T-helper 17 cell (primary cell): ENCODE measurements at regions not wholly inside any gene's neighbourhood (a gene's known extent, or its start where the extent isn't known, plus 50 kb on each side); places are given as distances from the start of the nearest gene placed in this dataset.
"Not testable (repeated sequence)": the region's sequence is repeated elsewhere in the genome, so short reads cannot be mapped to it uniquely, and the experiment has no call there.

Experiments used
- ATAC-seq: fragments of 150-1000 bp; cut with Tn5 transposase; 2 replicates; pipeline ENCODE4 v1.10.0; 2021; ENCODE audit warnings: mild to moderate bottlenecking, moderate library complexity
- DNase-seq, 3 donors: peaks; one replicate each; pipeline versions ENCODE4 v3.0.0 to v3.0.0-alpha.2; 2020 to 2021
- H3K9me3 ChIP-seq: one replicate; pipeline ENCODE4 v1.7.0; 2013; ENCODE audit warnings: low read length, mild to moderate bottlenecking; ENCODE audit not compliant: control insufficient read depth, poor library complexity, severe bottlenecking
- H3K27ac Mint-ChIP-seq: one replicate; pipeline ENCODE4 v1.8.0; 2022; ENCODE audit warnings: mild to moderate bottlenecking, moderate library complexity, mixed read lengths
- H3K27me3 Mint-ChIP-seq: one replicate; pipeline ENCODE4 v1.8.0; 2022; ENCODE audit warnings: mixed read lengths
- H3K36me3 Mint-ChIP-seq: one replicate; pipeline ENCODE4 v1.8.0; 2022; ENCODE audit warnings: low read depth, mixed read lengths
- H3K4me1 Mint-ChIP-seq: one replicate; pipeline ENCODE4 v1.8.0; 2022; ENCODE audit warnings: mild to moderate bottlenecking, mixed read lengths
- H3K4me3 Mint-ChIP-seq: one replicate; pipeline ENCODE4 v1.8.0; 2022; ENCODE audit warnings: mild to moderate bottlenecking, moderate library complexity, mixed read lengths

DNA sequence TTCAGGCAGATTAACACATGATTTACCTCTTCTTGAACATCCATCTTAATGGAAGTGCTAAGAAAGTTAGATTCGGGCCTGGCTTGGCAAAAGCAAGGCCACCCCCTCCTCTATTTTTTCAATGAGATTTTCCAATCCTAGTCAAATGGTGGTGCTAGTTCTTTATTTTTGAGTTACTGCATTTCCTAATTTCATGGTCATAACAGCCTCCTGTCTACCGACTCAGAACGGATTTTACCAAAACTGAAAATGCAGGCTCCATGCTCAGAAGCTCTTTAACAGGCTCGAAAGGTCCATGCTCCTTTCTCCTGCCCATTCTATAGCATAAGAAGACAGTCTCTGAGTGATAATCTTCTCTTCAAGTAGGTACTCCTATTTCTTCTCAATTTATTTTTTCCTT is 117.2 kb upstream of the ESR1 start:
- peak overlapping the region; percentile 92 for H3K27ac Mint-ChIP-seq
- no peaks in the 10 kb centered on the region for H3K36me3 Mint-ChIP-seq
- peak; percentile 62 for ATAC-seq
- DNase-seq = no peak
- peaks cover 8% of the 10 kb centered on the region for H3K4me1 Mint-ChIP-seq
- peaks cover 5% of the 10 kb centered on the region for H3K27me3 Mint-ChIP-seq
- H3K9me3 ChIP-seq = no peaks in the 10 kb centered on the region
- H3K4me3 Mint-ChIP-seq = peak overlapping the region; percentile 83

DNA sequence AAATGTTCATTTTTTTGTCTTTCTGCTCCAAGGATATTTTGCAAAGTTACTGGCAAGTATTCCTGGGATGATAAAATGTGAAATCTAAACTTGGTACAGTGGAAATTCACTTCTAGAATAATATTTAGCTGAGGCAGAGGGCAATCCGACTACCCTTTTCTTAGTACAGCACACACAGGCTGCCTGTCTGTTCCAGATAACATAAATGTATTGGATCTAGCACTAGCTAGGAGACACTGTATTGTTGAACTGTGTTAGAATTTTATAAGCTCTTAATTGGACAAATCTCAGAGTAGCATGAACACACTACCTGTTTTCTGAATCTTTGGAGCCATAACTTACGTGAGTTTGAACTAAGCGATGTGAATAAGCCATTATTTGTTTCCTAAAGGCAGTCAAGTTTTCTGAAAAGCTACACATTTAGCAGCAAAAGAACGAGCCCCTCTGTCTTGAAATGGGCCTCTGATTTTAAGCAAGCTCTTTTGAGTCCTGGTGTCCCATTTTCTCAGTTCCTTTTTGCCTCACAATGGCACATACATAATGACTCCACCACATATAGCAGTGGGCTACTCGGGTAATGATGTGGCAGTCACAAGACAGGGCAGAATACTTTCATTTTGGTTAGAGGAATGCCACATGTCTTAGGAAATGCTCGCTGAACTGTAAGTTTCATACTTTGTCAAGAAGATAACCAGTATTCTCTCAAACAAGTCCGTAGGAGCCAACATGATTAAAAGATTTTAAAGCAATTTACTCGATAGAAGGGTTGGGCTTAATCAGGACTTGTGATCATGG is 116.5 kb upstream of the ESR1 start:
- peak; percentile 78 for ATAC-seq
- peak overlapping the region; percentile 92 for H3K27ac Mint-ChIP-seq
- no peak for DNase-seq
- peaks cover 8% of the 10 kb centered on the region for H3K4me1 Mint-ChIP-seq
- H3K9me3 ChIP-seq = no peaks in the 10 kb centered on the region
- H3K4me3 Mint-ChIP-seq = peak overlapping the region; percentile 83
- no peaks in the 10 kb centered on the region for H3K36me3 Mint-ChIP-seq
- peaks cover 5% of the 10 kb centered on the region for H3K27me3 Mint-ChIP-seq

DNA sequence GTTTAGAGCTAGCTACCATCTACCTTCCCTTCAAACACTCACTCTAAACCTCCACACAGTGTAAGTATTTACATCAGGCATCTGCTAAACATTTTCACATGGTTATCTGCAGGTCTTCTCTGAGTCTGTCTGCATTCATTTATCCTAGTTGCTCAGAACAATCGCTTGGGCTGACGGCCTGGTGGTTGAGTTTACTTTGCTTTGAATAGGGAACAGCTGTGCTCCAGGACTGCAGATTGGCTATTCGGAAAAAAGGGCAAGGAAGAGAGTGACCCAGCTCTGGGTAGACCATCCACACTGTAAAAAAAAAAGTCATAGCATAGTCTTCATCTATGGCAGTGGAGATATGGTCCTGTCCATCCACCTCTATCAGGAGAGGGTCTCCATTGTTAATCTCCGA is 115.3 kb upstream of the ESR1 start:
- peaks cover 4% of the 10 kb centered on the region for H3K36me3 Mint-ChIP-seq
- ATAC-seq = no peak
- H3K27ac Mint-ChIP-seq = no peak overlapping the region
- no peaks in the 10 kb centered on the region for H3K9me3 ChIP-seq
- peaks cover 1% of the 10 kb centered on the region for H3K27me3 Mint-ChIP-seq
- no peak for DNase-seq
- peak overlapping the region; percentile 31 for H3K4me3 Mint-ChIP-seq
- H3K4me1 Mint-ChIP-seq = peaks cover 8% of the 10 kb centered on the region

DNA sequence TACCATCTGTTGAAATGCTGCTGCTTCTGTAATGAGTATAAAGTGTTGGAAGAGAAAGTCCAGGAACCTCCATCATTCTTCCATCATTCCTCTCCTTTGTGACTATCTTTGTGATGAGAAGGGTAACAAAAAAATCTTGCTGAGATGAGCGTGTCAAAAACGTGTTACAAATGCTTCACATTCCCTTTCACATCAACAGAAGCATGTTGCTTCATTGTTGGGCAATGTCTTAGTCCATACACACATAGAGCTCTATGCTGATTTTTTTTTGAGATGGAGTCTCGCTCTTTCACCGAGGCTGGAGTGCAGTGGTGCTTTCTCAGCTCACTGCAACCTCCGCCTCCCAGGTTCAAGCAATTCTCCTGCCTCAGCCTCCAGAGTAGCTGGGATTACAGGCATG is 114.1 kb upstream of the ESR1 start:
- no peak overlapping the region for H3K27ac Mint-ChIP-seq
- DNase-seq = no peak
- no peaks in the 10 kb centered on the region for H3K27me3 Mint-ChIP-seq
- peaks cover 4% of the 10 kb centered on the region for H3K36me3 Mint-ChIP-seq
- no peaks in the 10 kb centered on the region for H3K9me3 ChIP-seq
- no peak for ATAC-seq
- H3K4me1 Mint-ChIP-seq = peaks cover 8% of the 10 kb centered on the region
- H3K4me3 Mint-ChIP-seq = no peak overlapping the region

DNA sequence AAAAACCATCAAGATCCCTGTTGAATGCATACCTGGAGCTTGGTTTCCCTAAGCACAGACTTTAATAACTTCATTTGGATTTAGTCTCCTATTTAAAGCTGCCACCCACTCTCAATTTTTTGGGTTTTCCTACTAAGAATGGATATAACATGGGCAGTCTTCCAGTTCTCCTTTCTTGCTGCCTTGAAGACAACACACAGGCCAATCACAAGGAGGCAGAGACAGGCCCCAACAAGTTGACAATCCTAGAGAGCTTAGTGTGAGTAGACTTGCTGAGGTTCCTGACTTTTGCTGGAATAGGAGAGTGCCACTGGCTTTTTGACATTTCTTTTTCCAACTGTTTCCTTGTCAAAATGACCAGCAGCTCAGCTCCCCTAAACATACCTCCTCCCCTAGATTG is 112.3 kb upstream of the ESR1 start:
- DNase-seq (no peak), ATAC-seq (no peak)
- Mint-ChIP-seq H3K36me3 (peaks cover 4% of the 10 kb centered on the region), H3K27me3 (no peaks in the 10 kb centered on the region), H3K27ac (no peak overlapping the region), H3K4me3 (no peak overlapping the region), H3K4me1 (peaks cover 6% of the 10 kb centered on the region)
- H3K9me3 ChIP-seq = no peaks in the 10 kb centered on the region

DNA sequence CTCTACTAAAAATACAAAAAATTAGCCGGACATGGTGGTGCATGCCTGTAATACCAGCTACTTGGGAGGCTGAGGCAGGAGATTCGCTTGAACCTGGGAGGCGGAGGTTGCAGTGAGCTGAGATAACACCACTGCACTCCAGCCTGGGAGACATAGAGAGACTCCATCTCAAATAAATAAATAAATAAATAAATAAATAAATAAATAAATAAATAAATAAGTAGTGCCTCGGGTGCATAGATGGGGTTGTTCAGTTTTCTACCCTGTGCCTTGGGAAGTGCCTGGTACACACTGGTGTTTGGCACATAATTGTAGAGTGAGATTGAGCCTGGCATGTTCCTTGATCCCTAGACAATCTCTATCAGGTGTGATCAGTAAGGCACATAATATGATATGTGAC is 111.2 kb upstream of the ESR1 start:
- H3K36me3 Mint-ChIP-seq, H3K27me3 Mint-ChIP-seq, H3K27ac Mint-ChIP-seq, H3K4me1 Mint-ChIP-seq, ATAC-seq, DNase-seq, H3K4me3 Mint-ChIP-seq, H3K9me3 ChIP-seq: not testable (repeated sequence)

DNA sequence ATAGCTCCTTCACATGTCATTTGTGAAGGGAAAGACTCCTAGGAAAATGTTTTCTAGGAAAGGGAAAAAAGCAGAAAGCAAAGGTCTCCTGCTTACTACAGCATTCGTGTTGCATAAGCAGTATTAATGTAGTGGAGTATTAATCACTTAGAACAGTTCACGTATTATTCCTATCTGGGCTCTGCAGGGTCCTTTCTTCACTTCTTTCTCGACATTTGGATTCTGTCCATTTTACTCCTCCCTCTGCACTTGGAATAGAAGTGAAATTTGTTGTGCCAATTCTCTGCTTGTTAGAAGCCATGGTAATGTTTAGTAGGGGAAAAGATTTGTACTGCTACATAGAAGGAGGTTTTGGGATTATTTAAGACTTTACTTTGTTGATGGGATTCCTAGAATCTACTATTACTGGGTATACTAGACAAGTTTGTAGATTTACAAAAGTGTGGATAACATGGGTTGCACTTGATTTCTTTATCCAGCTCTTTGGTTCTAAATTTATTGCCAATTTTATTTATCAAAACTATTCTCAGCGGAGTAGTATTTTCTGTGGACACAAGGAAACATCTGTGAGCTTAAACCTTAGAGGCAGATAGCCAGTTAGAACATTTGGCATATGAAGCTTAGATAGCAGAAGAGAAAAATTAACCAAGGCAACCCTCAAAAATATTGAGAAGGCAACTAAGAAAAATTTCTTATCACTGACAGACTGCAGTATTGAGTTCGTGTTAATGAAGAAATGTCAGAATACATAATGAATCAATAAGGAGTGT is 108.4 kb upstream of the ESR1 start:
- no peak overlapping the region for H3K4me3 Mint-ChIP-seq
- no peaks in the 10 kb centered on the region for H3K27me3 Mint-ChIP-seq
- peaks cover 4% of the 10 kb centered on the region for H3K36me3 Mint-ChIP-seq
- peaks cover 10% of the 10 kb centered on the region for H3K4me1 Mint-ChIP-seq
- H3K9me3 ChIP-seq = no peaks in the 10 kb centered on the region
- no peak for DNase-seq
- H3K27ac Mint-ChIP-seq = no peak overlapping the region
- no peak for ATAC-seq

DNA sequence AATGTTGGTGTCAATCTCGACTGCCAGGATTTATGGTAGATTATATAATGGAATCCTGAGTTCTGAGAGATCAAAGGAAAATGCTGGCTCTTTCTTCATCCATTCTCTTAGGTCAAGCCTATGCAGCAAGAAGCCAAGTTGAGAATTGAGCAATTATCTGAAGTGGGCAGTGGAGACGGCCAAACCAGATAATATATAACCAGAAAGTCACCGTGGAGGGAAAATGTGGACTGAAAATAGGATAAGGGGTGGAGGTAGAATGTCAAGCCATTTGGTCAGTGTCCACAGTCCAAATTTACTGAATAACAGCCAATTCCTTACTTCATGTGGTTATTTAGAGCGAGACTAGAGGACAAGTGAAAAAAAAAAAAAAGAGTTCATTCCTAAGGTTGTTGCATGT is 107.8 kb upstream of the ESR1 start:
- Mint-ChIP-seq H3K27me3 (no peaks in the 10 kb centered on the region), H3K4me1 (peaks cover 10% of the 10 kb centered on the region), H3K4me3 (no peak overlapping the region), H3K27ac (no peak overlapping the region), H3K36me3 (peaks cover 4% of the 10 kb centered on the region)
- ATAC-seq (no peak), DNase-seq (no peak)
- H3K9me3 ChIP-seq = no peaks in the 10 kb centered on the region

DNA sequence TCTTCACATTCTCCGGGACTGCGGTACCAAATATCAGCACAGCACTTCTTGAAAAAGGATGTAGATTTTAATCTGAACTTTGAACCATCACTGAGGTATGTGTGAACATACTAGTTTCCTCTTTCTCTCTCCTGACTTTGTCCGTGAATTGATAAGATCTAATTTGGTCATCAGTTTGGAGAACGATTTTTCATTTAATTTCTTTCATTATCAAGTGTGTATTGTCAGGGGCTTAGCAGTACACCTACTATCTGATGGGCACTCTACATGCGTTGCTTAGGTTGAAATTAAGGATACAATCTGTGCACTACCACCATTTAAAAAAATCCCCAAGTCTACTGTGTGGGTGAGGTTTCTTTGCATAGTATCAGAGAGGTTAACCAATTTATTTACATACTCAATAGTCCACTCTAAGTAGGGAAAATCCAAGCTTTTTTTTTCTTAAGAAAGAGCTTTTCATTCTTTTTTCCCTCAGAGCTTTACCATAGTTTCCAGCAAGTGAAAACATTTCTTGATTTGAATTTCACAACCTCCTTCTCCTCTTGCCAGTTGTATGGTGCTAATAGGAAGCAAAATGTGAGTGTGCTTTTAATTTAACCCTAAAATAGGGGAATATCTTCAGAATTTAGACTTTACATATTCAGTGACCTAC is 105.4 kb upstream of the ESR1 start:
- Mint-ChIP-seq H3K27me3 (peaks cover 6% of the 10 kb centered on the region), H3K27ac (peak overlapping the region; percentile 47), H3K4me1 (peaks cover 12% of the 10 kb centered on the region), H3K4me3 (peak overlapping the region; percentile 43), H3K36me3 (no peaks in the 10 kb centered on the region)
- DNase-seq = no peak
- peak; percentile 69 for ATAC-seq
- H3K9me3 ChIP-seq = no peaks in the 10 kb centered on the region

DNA sequence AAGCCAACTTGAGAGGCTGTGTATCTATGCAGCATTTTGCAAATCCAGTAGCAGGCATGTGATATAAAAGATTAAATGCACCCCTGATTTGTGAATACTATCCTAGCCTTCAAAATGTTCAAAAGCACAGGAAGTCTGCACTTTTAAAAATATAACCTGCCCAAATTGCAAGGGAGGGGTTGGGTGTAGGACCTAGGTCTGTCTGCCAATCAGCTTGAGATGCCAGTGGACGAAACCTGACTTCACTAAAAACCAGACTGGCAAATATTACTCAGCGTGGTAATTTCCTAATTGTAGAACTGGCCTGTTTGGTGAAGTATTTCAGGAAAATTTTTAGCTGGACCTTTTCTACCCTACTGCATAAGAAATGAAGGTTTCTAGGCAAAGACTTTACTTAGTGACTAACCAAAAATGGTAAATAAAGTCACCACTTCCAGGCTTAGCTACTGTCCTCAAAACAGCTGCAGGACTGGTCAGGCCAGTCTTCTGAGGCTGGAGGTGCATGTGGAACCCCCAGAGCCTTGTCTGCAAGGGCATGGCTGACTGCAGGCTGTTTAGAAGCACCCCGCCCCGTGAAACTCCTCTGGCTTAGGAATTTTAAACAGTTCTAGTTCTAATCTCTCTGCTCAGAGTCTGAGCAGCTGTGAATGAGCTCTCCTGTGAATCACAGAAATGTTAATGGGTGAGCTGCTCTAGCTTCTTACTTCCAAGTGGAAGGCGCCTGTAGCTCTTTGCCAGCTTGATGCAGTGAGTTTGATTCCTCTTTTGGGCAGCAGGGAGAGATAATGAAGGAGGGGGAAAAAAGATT is 104.4 kb upstream of the ESR1 start:
- Mint-ChIP-seq H3K27me3 (peaks cover 6% of the 10 kb centered on the region), H3K4me1 (peaks cover 12% of the 10 kb centered on the region), H3K27ac (peak overlapping the region; percentile 47), H3K36me3 (no peaks in the 10 kb centered on the region), H3K4me3 (no peak overlapping the region)
- ATAC-seq (no peak), DNase-seq (no peak)
- no peaks in the 10 kb centered on the region for H3K9me3 ChIP-seq

DNA sequence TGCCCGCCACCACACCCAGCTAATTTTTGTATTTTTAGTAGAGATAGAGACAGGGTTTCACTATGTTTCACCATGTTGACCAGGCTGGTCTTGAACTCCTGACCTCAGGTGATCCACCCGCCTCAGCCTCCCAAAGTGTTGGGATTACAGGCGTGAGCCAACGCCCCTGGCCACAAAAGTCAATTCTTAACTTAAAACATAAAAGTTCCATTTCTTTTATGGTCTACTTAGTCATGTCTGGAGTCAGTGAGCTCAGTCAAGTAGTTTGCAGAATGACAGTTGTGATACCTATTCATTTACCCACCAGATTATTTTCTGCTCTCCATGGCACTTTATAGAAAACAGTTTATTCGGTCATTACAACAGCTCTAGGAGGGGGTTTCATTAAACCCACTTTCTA is 103.1 kb upstream of the ESR1 start:
- Mint-ChIP-seq H3K36me3 (no peaks in the 10 kb centered on the region), H3K27me3 (peaks cover 6% of the 10 kb centered on the region), H3K4me1 (peaks cover 12% of the 10 kb centered on the region), H3K27ac (peak overlapping the region; percentile 54), H3K4me3 (no peak overlapping the region)
- DNase-seq (no peak), ATAC-seq (no peak)
- no peaks in the 10 kb centered on the region for H3K9me3 ChIP-seq

DNA sequence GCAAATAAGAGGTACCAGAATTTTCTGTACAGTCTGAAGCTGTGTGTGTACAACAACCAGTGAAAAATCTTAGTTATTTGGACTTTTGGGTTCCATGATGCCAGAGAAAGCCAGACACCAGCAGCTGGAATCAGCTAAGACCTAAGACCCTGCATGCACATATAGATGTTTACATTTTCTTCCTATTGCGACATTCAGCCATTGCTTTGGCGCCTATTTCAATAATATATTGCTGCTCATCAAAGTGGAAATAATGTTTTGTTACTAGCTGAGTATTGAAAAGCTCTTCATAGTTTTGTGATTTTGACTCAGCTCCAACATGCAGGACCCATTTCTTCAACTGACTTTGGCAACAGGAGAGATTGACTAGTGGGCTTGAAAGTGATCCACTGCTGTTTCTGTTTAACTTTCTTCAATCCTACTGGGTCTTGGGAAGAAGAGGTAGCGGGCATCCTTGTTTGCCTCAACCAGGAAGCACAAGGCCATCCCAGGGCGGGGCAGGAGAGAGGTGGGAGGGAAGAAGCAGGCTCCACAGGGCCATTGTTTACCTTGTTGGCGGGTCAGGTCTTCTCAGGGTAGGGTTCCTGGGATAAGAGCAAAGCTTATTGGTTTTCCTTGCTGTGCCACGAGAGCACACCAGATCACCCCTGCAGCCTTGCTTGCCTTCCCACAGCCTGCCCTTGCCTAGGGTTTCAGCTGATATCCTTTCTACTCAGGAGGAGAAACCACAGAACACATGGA is 101.3 kb upstream of the ESR1 start:
- Mint-ChIP-seq H3K4me1 (peaks cover 11% of the 10 kb centered on the region), H3K4me3 (no peak overlapping the region), H3K36me3 (no peaks in the 10 kb centered on the region), H3K27ac (no peak overlapping the region), H3K27me3 (peaks cover 6% of the 10 kb centered on the region)
- DNase-seq = no peak
- no peaks in the 10 kb centered on the region for H3K9me3 ChIP-seq
- no peak for ATAC-seq
